HUES64 (cell line): ENCODE measurements at regions not wholly inside any gene's neighbourhood (a gene's known extent, or its start where the extent isn't known, plus 50 kb on each side); places are given as distances from the start of the nearest gene placed in this dataset.

Experiments
- H3K27ac ChIP-seq: 2 replicates; pipeline ENCODE4 v1.7.0; 2013; ENCODE audit warnings: low read depth, low read length, inconsistent platforms
- H3K27me3 ChIP-seq: 2 replicates; pipeline ENCODE4 v1.6.1; 2013; ENCODE audit warnings: mild to moderate bottlenecking, low read length; ENCODE audit not compliant: insufficient read depth
- H3K36me3 ChIP-seq: 2 replicates; pipeline ENCODE4 v1.6.1; 2013; ENCODE audit warnings: mild to moderate bottlenecking, low read length; ENCODE audit not compliant: insufficient read depth
- H3K4me1 ChIP-seq: 2 replicates; pipeline ENCODE4 v1.6.1; 2013; ENCODE audit warnings: mild to moderate bottlenecking, low read length, moderate library complexity; ENCODE audit not compliant: insufficient read depth
- H3K4me3 ChIP-seq: 2 replicates; pipeline ENCODE4 v1.5.1; 2013; ENCODE audit warnings: mild to moderate bottlenecking, low read length, moderate library complexity
- H3K9ac ChIP-seq: 2 replicates; pipeline ENCODE4 v1.6.1; 2013; ENCODE audit warnings: mild to moderate bottlenecking, low read depth, low read length
- H3K9me3 ChIP-seq: 2 replicates; pipeline ENCODE4 v1.6.1; 2013; ENCODE audit warnings: low read depth, low read length; ENCODE audit not compliant: insufficient read depth
- WGBS: fragments of 150-250, 120-280 bp; methylation state at CpG from one replicate; pipeline ENCODE4 v1.1.7; 2013; ENCODE audit warnings: missing lambda C conversion rate; 5-methylcytosine and 5-hydroxymethylcytosine counted together

- no peaks in the 10 kb centered on the region for H3K4me1 ChIP-seq
- no peak overlapping the region for H3K9ac ChIP-seq
- no peaks in the 10 kb centered on the region for H3K27me3 ChIP-seq
- H3K27ac ChIP-seq, result no peak overlapping the region
- no peak overlapping the region for H3K4me3 ChIP-seq
- H3K36me3 ChIP-seq, result no peaks in the 10 kb centered on the region
- 100% methylated on average over 1 of the region's 1 CpG for WGBS
- no peaks in the 10 kb centered on the region for H3K9me3 ChIP-seq
Observed at GRCh38 chr14:29320286-29320685, 553.7 kb downstream of the FOXG1 start.

- no peaks in the 10 kb centered on the region for H3K36me3 ChIP-seq
- H3K9me3 ChIP-seq, result no peaks in the 10 kb centered on the region
- no peak overlapping the region for H3K9ac ChIP-seq
- no peaks in the 10 kb centered on the region for H3K4me1 ChIP-seq
- H3K27ac ChIP-seq, result no peak overlapping the region
- H3K27me3 ChIP-seq, result no peaks in the 10 kb centered on the region
- no peak overlapping the region for H3K4me3 ChIP-seq
Observed at GRCh38 chr14:29321646-29322045, 555.1 kb downstream of the FOXG1 start.

- no peak overlapping the region for H3K4me3 ChIP-seq
- no peaks in the 10 kb centered on the region for H3K27me3 ChIP-seq
- no peaks in the 10 kb centered on the region for H3K36me3 ChIP-seq
- H3K9me3 ChIP-seq, result no peaks in the 10 kb centered on the region; the same call in 1 of the 2 replicates
- WGBS, result 95% methylated on average over 3 of the region's 3 CpGs
- no peaks in the 10 kb centered on the region; the same call in 1 of the 2 replicates for H3K4me1 ChIP-seq
- no peak overlapping the region for H3K27ac ChIP-seq
- no peak overlapping the region for H3K9ac ChIP-seq
Observed at GRCh38 chr14:29339494-29340172, 573.0 kb downstream of the FOXG1 start.

GRCh38 chr14:29348504-29348903, 579.1 kb downstream of the PRKD1 start:
- 100% methylated on average over 1 of the region's 1 CpG for WGBS
- Histone ChIP-seq H3K27ac (no peak overlapping the region), H3K9ac (no peak overlapping the region), H3K9me3 (no peaks in the 10 kb centered on the region), H3K27me3 (no peaks in the 10 kb centered on the region), H3K36me3 (no peaks in the 10 kb centered on the region), H3K4me1 (no peaks in the 10 kb centered on the region; the same call in 1 of the 2 replicates), H3K4me3 (no peak overlapping the region)

GRCh38 chr14:29350496-29350895, 577.2 kb downstream of the PRKD1 start:
- Histone ChIP-seq H3K4me3 (no peak overlapping the region), H3K27ac (no peak overlapping the region), H3K9me3 (no peaks in the 10 kb centered on the region), H3K27me3 (no peaks in the 10 kb centered on the region), H3K9ac (no peak overlapping the region), H3K4me1 (no peaks in the 10 kb centered on the region), H3K36me3 (no peaks in the 10 kb centered on the region)
- WGBS, result no CpG with 5 or more reads among the region's 3 CpGs

GRCh38 chr14:29351996-29352705, 575.5 kb downstream of the PRKD1 start:
- 96% methylated on average over 4 of the region's 4 CpGs for WGBS
- Histone ChIP-seq H3K27me3 (no peaks in the 10 kb centered on the region), H3K9ac (no peak overlapping the region), H3K4me1 (no peaks in the 10 kb centered on the region), H3K27ac (no peak overlapping the region), H3K36me3 (no peaks in the 10 kb centered on the region), H3K9me3 (no peaks in the 10 kb centered on the region), H3K4me3 (no peak overlapping the region)

- H3K36me3 ChIP-seq, result no peaks in the 10 kb centered on the region
- no peaks in the 10 kb centered on the region for H3K9me3 ChIP-seq
- H3K4me3 ChIP-seq, result no peak overlapping the region
- H3K27me3 ChIP-seq, result no peaks in the 10 kb centered on the region
- H3K27ac ChIP-seq, result no peak overlapping the region
- H3K9ac ChIP-seq, result no peak overlapping the region
- WGBS, result no CpG with 5 or more reads among the region's 1 CpG
- no peaks in the 10 kb centered on the region for H3K4me1 ChIP-seq
Observed at GRCh38 chr14:29352706-29353080, 575.0 kb downstream of the PRKD1 start.

- no peak overlapping the region for H3K27ac ChIP-seq
- no peak overlapping the region for H3K9ac ChIP-seq
- no peaks in the 10 kb centered on the region for H3K27me3 ChIP-seq
- no peaks in the 10 kb centered on the region for H3K4me1 ChIP-seq
- no peak overlapping the region for H3K4me3 ChIP-seq
- no peaks in the 10 kb centered on the region for H3K9me3 ChIP-seq
- H3K36me3 ChIP-seq, result no peaks in the 10 kb centered on the region
- WGBS, result 92% methylated on average over 5 of the region's 5 CpGs
Observed at GRCh38 chr14:29353513-29353912, 574.1 kb downstream of the PRKD1 start.

GRCh38 chr14:29354486-29354885, 573.2 kb downstream of the PRKD1 start:
- Histone ChIP-seq H3K27me3 (no peaks in the 10 kb centered on the region), H3K9ac (no peak overlapping the region), H3K4me3 (no peak overlapping the region), H3K4me1 (no peaks in the 10 kb centered on the region), H3K9me3 (no peaks in the 10 kb centered on the region), H3K36me3 (no peaks in the 10 kb centered on the region), H3K27ac (no peak overlapping the region)
- WGBS, result 93% methylated on average over 4 of the region's 4 CpGs

- no peaks in the 10 kb centered on the region for H3K4me1 ChIP-seq
- H3K9ac ChIP-seq, result no peak overlapping the region
- no peaks in the 10 kb centered on the region for H3K9me3 ChIP-seq
- no peaks in the 10 kb centered on the region for H3K27me3 ChIP-seq
- H3K36me3 ChIP-seq, result no peaks in the 10 kb centered on the region
- H3K27ac ChIP-seq, result no peak overlapping the region
- WGBS, result 100% methylated on average over 1 of the region's 1 CpG
- no peak overlapping the region for H3K4me3 ChIP-seq
Observed at GRCh38 chr14:29355331-29355730, 572.3 kb downstream of the PRKD1 start.

GRCh38 chr14:29355846-29356245, 571.8 kb downstream of the PRKD1 start:
- Histone ChIP-seq H3K27ac (no peak overlapping the region), H3K36me3 (no peaks in the 10 kb centered on the region), H3K4me1 (no peaks in the 10 kb centered on the region), H3K9me3 (no peaks in the 10 kb centered on the region), H3K4me3 (no peak overlapping the region), H3K27me3 (no peaks in the 10 kb centered on the region), H3K9ac (no peak overlapping the region)
- 100% methylated on average over 1 of the region's 1 CpG for WGBS
